GM13976 (cell line): ENCODE measurements at regions not wholly inside any gene's neighbourhood (a gene's known extent, or its start where the extent isn't known, plus 50 kb on each side); places are given as distances from the start of the nearest gene placed in this dataset.

Source experiments
- DNase-seq: peaks from one replicate; pipeline ENCODE4 v3.0.0; 2012; ENCODE audit warnings: low spot score
- CTCF ChIP-seq: IDR thresholded peaks from 2 replicates; pipeline ENCODE4 v1.5.1; 2012; ENCODE audit warnings: borderline replicate concordance, mild to moderate bottlenecking; ENCODE audit not compliant: insufficient read depth; ENCODE audit errors: extremely low read depth, missing control alignments, control extremely low read depth
- in situ Hi-C: fragments of 300-500 bp; cut with MboI; formaldehyde crosslinking; loops from one replicate; pipeline ENCODE4 v1.12.0; 2022; ENCODE audit warnings: low sequenced_read_pairs, mixed read lengths, inconsistent platforms; ENCODE audit not compliant: unreplicated experiment

- in situ Hi-C loops, result no loop called here
- peak; percentile 20 for DNase-seq
- TF ChIP-seq CTCF, result peak; percentile 40
These were observed 401.4 kb downstream of the RPL10L start for GRCh38 chr14:46250113-46250703.

GRCh38 chr14:46248001-46248630, 403.5 kb downstream of the RPL10L start:
- TF ChIP-seq CTCF, result no peak
- DNase-seq, result no peak
- in situ Hi-C loops, result no loop called here

GRCh38 chr14:46245276-46245675, 406.3 kb downstream of the RPL10L start:
- no peak for TF ChIP-seq CTCF
- in situ Hi-C loops, result no loop called here
- no peak for DNase-seq

GRCh38 chr14:46233786-46234185, 417.8 kb downstream of the RPL10L start:
- no peak for DNase-seq
- no peak for TF ChIP-seq CTCF
- in situ Hi-C loops, result no loop called here

GRCh38 chr14:46230540-46230939, 421.0 kb downstream of the RPL10L start:
- TF ChIP-seq CTCF, result no peak
- DNase-seq, result no peak
- in situ Hi-C loops, result no loop called here

GRCh38 chr14:46215801-46216200, 435.8 kb downstream of the RPL10L start:
- in situ Hi-C loops, result no loop called here
- TF ChIP-seq CTCF, result no peak
- no peak for DNase-seq
